Ovary (tissue), 3 donors: ENCODE measurements at regions not wholly inside any gene's neighbourhood (a gene's known extent, or its start where the extent isn't known, plus 50 kb on each side); places are given as distances from the start of the nearest gene placed in this dataset.

ENCODE experiments used
- CTCF ChIP-seq, 3 donors: fragments of 450-650 bp in 2 of 3; fragments of 200-600 bp in 1 of 3; IDR thresholded peaks; one replicate each; pipeline versions ENCODE4 v1.5.1 to v1.8.0; 2016 to 2022; ENCODE audit warnings: antibody characterized with exemption in 3 of 3, mild to moderate bottlenecking in 1 of 3
- POLR2A ChIP-seq: fragments of 450-650 bp; IDR thresholded peaks from one replicate; pipeline ENCODE4 v1.6.1; 2017; ENCODE audit warnings: antibody characterized with exemption, mild to moderate bottlenecking, moderate library complexity
- donor health status: DM: no; HTN: no; CAD: no.

GRCh38 chr1:193321242-193321840 lies 134.9 kb upstream of the B3GALT2 start:
- TF ChIP-seq CTCF (IDR thresholded peaks at IDR 0.05) (no peak), POLR2A (no peak)
